ENCODE measurements at regions not wholly inside any gene's neighbourhood (a gene's known extent, or its start where the extent isn't known, plus 50 kb on each side); places are given as distances from the start of the nearest gene placed in this dataset.

DNA sequence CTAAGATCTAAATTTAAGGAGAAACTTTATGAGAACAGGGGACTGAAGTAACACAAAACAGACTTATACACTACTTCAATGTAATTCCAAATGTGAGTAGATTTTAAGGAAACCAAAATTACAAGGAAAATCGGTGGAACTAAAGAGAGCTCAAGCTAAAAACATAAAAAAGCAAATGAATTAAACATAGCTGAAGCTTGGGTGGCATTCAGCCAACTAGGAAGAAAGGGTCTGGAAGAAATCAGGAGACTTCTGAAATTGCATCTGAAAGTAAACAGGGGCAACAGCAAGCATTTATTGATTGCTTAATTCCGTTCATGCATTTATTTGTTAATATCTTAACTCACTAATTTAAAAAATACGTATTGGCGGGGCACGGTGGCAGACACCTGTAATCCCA is 727.3 kb upstream of the PKDCC start:
- no peak for TF ChIP-seq CTCF (IDR thresholded peaks at IDR 0.05; ENCODE audit: low read length)
- no peak for TF ChIP-seq EZH2 (optimal IDR thresholded peaks at IDR 0.05; ENCODE audit: low read depth, low read length)
- TF ChIP-seq EZH2phosphoT487 (IDR thresholded peaks at IDR 0.05; ENCODE audit: low read length), result no peak

Measured in MM.1S (cell line).